GM12865 (cell line): ENCODE measurements at regions not wholly inside any gene's neighbourhood (a gene's known extent, or its start where the extent isn't known, plus 50 kb on each side); places are given as distances from the start of the nearest gene placed in this dataset.
"Not testable (repeated sequence)": the region's sequence is repeated elsewhere in the genome, so short reads cannot be mapped to it uniquely, and the experiment has no call there.

Experiments used
- DNase-seq: peaks from one replicate; pipeline ENCODE4 v3.0.0; 2010; ENCODE audit warnings: low read depth
- H3K4me3 ChIP-seq: 2 replicates; pipeline ENCODE4 v1.5.1; 2011; ENCODE audit warnings: mild to moderate bottlenecking, low read depth, low read length, control low read depth
- CTCF ChIP-seq: IDR thresholded peaks from 2 replicates; pipeline ENCODE4 v1.5.1; 2011; ENCODE audit warnings: low read length, control low read depth, low read depth, inconsistent platforms; ENCODE audit not compliant: insufficient read depth; ENCODE audit errors: missing control alignments

GRCh38 chr5:120808135-120808534 is 344.0 kb downstream of the PRR16 start:
- TF ChIP-seq CTCF = no peak
- H3K4me3 ChIP-seq = no peak overlapping the region
- DNase-seq = no peak

GRCh38 chr5:120808606-120809005 is 344.5 kb downstream of the PRR16 start:
- TF ChIP-seq CTCF = no peak
- no peak for DNase-seq
- H3K4me3 ChIP-seq = no peak overlapping the region

GRCh38 chr5:120813551-120813950 is 349.5 kb downstream of the PRR16 start:
- no peak overlapping the region for H3K4me3 ChIP-seq
- no peak for DNase-seq
- no peak for TF ChIP-seq CTCF

GRCh38 chr5:120817044-120817985 is 353.2 kb downstream of the PRR16 start:
- peak; percentile 5 for DNase-seq
- TF ChIP-seq CTCF = no peak
- H3K4me3 ChIP-seq = no peak overlapping the region

- no peak for TF ChIP-seq CTCF
- H3K4me3 ChIP-seq = no peak overlapping the region
- no peak for DNase-seq
Observed at GRCh38 chr5:120818128-120818527, 354.0 kb downstream of the PRR16 start.

- H3K4me3 ChIP-seq = no peak overlapping the region
- DNase-seq = no peak
- no peak for TF ChIP-seq CTCF
Observed at GRCh38 chr5:120823328-120823727, 359.2 kb downstream of the PRR16 start.

- not testable (repeated sequence) for DNase-seq, H3K4me3 ChIP-seq
Observed at GRCh38 chr5:120831646-120832045, 367.5 kb downstream of the PRR16 start.
